ENCODE measurements at regions not wholly inside any gene's neighbourhood (a gene's known extent, or its start where the extent isn't known, plus 50 kb on each side); places are given as distances from the start of the nearest gene placed in this dataset.

DNA sequence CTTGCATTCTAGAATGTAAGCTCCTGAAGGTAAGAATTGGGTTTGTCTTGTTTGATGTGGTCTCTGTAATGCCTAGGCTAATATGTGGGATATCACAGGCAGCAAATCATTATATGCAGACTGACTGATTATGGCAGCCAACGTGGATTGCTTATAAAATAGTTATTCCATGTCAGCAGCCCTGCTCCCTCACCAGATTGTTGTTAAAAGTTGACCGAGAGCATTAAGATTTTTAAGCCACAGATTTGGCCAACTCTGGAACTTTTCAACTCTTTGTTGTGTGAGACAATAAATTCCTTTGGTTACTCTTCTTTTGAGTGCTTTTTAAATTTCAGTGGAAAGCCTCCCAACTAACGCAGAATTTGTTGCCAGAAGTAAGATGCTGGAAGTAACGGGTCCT lies 92.6 kb upstream of the FAM216B start:
- Histone ChIP-seq H3K27me3 (ENCODE audit: control insufficient read depth in 5 of 5, insufficient read depth in 4 of 5, low read length in 5 of 5) (no peaks in the 10 kb centered on the region), H3K36me3 (ENCODE audit: control insufficient read depth in 5 of 5, insufficient read depth in 5 of 5, low read length in 5 of 5) (no peaks in the 10 kb centered on the region), H3K9ac (ENCODE audit: low read length in 5 of 5) (no peak overlapping the region), H3K9me3 (ENCODE audit: control insufficient read depth in 5 of 5, low read length in 5 of 5) (peaks cover 0 to 4% (median 0%) of the 10 kb centered on the region in 5 donors), H3K4me3 (ENCODE audit: low read depth in 1 of 5, low read length in 5 of 5) (no peak overlapping the region), H3K4me1 (ENCODE audit: control insufficient read depth in 5 of 5, insufficient read depth in 5 of 5, low read length in 5 of 5) (no peaks in the 10 kb centered on the region), H3K27ac (ENCODE audit: low read depth, low read length) (no peak overlapping the region)

DNA sequence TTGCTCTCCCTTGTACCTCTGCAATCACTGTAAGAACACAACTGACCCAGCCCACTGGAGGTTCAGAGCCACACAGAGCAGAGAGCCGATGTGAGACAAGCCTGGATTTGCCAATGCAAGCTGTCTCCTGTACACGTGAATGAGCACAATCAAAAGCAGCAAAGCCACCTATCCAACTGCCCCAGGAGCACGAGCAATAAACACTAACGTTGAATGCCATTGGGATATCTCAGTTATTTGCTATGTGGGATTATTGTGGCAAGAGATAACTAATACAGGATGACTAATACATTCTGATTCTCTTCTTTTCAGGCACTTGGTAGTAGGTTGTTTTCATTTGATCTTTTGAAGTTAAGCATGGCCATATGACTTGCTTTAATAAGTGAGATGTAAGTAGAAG lies 85.2 kb upstream of the FAM216B start:
- no peak overlapping the region for H3K27ac ChIP-seq (ENCODE audit: low read depth, low read length)
- H3K4me3 ChIP-seq (ENCODE audit: low read depth in 1 of 5, low read length in 5 of 5) = no peak overlapping the region
- H3K4me1 ChIP-seq (ENCODE audit: control insufficient read depth in 5 of 5, insufficient read depth in 5 of 5, low read length in 5 of 5) = no peaks in the 10 kb centered on the region
- H3K27me3 ChIP-seq (ENCODE audit: control insufficient read depth in 5 of 5, insufficient read depth in 4 of 5, low read length in 5 of 5) = no peaks in the 10 kb centered on the region
- H3K9ac ChIP-seq (ENCODE audit: low read length in 5 of 5) = no peak overlapping the region
- H3K9me3 ChIP-seq (ENCODE audit: control insufficient read depth in 5 of 5, low read length in 5 of 5) = no peaks in the 10 kb centered on the region
- no peaks in the 10 kb centered on the region for H3K36me3 ChIP-seq (ENCODE audit: control insufficient read depth in 5 of 5, insufficient read depth in 5 of 5, low read length in 5 of 5)

DNA sequence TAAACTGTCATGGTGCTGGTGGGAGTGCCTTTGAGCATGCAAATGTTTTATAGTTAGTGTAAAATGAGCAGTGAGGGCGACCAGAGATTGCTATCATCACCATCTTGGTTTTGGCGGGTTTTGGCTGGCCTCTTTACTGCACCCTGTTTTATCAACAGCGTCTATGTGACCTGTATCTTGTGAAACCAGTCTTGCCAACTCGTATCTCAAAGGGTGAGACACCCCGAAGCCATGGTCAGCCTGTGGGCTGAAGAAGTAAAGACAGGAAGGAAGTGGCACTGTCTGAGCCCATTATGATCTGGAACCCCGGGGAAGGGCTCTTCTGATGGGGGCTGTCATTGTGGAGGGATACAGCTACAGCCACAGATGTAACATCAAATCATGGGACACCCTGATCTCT lies 81.5 kb upstream of the FAM216B start:
- H3K4me3 ChIP-seq (ENCODE audit: low read depth in 1 of 5, low read length in 5 of 5) = no peak overlapping the region
- H3K9me3 ChIP-seq (ENCODE audit: control insufficient read depth in 5 of 5, low read length in 5 of 5) = no peaks in the 10 kb centered on the region
- H3K9ac ChIP-seq (ENCODE audit: low read length in 5 of 5) = no peak overlapping the region
- no peaks in the 10 kb centered on the region for H3K27me3 ChIP-seq (ENCODE audit: control insufficient read depth in 5 of 5, insufficient read depth in 4 of 5, low read length in 5 of 5)
- H3K27ac ChIP-seq (ENCODE audit: low read depth, low read length) = no peak overlapping the region
- no peaks in the 10 kb centered on the region for H3K36me3 ChIP-seq (ENCODE audit: control insufficient read depth in 5 of 5, insufficient read depth in 5 of 5, low read length in 5 of 5)
- no peaks in the 10 kb centered on the region for H3K4me1 ChIP-seq (ENCODE audit: control insufficient read depth in 5 of 5, insufficient read depth in 5 of 5, low read length in 5 of 5)

DNA sequence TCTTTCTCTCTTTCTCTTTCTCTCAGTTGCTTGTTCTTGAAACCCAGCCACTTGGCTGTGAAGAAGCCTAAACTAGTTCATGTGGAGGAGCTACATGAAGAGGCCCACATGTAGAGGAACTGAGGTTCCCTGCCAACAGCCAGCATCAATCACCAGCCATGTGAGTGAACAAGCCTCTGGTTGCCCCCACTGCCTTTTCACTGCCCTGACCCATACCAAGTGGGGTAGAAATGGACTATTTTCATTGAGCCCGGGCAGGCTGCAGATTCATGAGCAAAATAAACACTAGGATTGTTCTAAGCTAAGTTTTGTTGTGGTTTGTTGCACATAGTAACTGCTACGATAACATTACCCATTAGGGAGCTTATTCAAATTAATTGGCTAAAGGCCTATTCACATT lies 78.7 kb upstream of the FAM216B start:
- Histone ChIP-seq H3K9me3 (ENCODE audit: control insufficient read depth in 5 of 5, low read length in 5 of 5) (no peaks in the 10 kb centered on the region), H3K36me3 (ENCODE audit: control insufficient read depth in 5 of 5, insufficient read depth in 5 of 5, low read length in 5 of 5) (no peaks in the 10 kb centered on the region), H3K4me3 (ENCODE audit: low read depth in 1 of 5, low read length in 5 of 5) (no peak overlapping the region), H3K9ac (ENCODE audit: low read length in 5 of 5) (peak overlapping the region in 1 of 5 donors; percentile 7), H3K27me3 (ENCODE audit: control insufficient read depth in 5 of 5, insufficient read depth in 4 of 5, low read length in 5 of 5) (no peaks in the 10 kb centered on the region), H3K4me1 (ENCODE audit: control insufficient read depth in 5 of 5, insufficient read depth in 5 of 5, low read length in 5 of 5) (no peaks in the 10 kb centered on the region), H3K27ac (ENCODE audit: low read depth, low read length) (no peak overlapping the region)

DNA sequence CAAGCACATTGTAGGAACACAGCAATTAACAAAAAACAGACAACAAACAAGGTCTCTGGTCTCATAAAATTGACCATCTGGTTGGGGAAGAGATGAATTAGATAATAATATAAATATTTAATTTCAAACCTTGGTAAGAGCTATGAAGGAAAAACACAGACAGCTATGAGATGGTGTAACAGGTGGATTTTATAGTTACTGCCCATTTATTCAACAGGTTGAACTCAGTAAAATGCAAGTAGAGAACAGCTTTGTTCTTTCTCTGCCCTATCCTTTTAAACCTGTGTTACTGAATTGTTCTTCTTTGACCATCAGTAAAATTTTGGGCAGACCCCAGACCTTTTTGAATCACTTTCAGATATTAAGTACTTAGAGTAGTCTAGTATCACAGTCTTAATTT lies 77.6 kb upstream of the FAM216B start:
- Histone ChIP-seq H3K9ac (ENCODE audit: low read length in 5 of 5) (no peak overlapping the region), H3K27ac (ENCODE audit: low read depth, low read length) (no peak overlapping the region), H3K9me3 (ENCODE audit: control insufficient read depth in 5 of 5, low read length in 5 of 5) (no peaks in the 10 kb centered on the region), H3K27me3 (ENCODE audit: control insufficient read depth in 5 of 5, insufficient read depth in 4 of 5, low read length in 5 of 5) (no peaks in the 10 kb centered on the region), H3K4me1 (ENCODE audit: control insufficient read depth in 5 of 5, insufficient read depth in 5 of 5, low read length in 5 of 5) (no peaks in the 10 kb centered on the region), H3K36me3 (ENCODE audit: control insufficient read depth in 5 of 5, insufficient read depth in 5 of 5, low read length in 5 of 5) (no peaks in the 10 kb centered on the region), H3K4me3 (ENCODE audit: low read depth in 1 of 5, low read length in 5 of 5) (no peak overlapping the region)

DNA sequence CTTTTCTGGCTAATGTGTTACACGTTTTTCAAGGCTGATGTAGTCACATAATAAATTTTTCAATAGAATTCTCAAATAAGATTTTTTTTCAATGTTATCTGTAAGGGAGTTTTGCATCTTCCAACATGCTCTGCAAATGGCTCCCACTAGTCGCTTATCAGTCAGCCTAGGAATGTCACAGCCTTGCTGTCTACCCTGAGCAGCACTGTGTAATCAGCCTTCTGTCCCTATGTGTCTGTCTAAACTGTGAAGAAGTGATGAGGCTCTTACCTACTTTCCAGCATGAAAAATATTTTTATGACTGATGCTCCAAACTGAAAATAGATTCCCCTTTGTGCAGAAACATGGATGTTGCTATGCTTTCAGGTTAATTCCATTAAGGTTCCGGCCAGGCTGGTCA lies 75.1 kb upstream of the FAM216B start:
- no peaks in the 10 kb centered on the region for H3K4me1 ChIP-seq (ENCODE audit: control insufficient read depth in 5 of 5, insufficient read depth in 5 of 5, low read length in 5 of 5)
- H3K9ac ChIP-seq (ENCODE audit: low read length in 5 of 5) = no peak overlapping the region
- H3K4me3 ChIP-seq (ENCODE audit: low read depth in 1 of 5, low read length in 5 of 5) = no peak overlapping the region
- H3K36me3 ChIP-seq (ENCODE audit: control insufficient read depth in 5 of 5, insufficient read depth in 5 of 5, low read length in 5 of 5) = no peaks in the 10 kb centered on the region
- H3K9me3 ChIP-seq (ENCODE audit: control insufficient read depth in 5 of 5, low read length in 5 of 5) = no peaks in the 10 kb centered on the region
- H3K27ac ChIP-seq (ENCODE audit: low read depth, low read length) = no peak overlapping the region
- H3K27me3 ChIP-seq (ENCODE audit: control insufficient read depth in 5 of 5, insufficient read depth in 4 of 5, low read length in 5 of 5) = no peaks in the 10 kb centered on the region

DNA sequence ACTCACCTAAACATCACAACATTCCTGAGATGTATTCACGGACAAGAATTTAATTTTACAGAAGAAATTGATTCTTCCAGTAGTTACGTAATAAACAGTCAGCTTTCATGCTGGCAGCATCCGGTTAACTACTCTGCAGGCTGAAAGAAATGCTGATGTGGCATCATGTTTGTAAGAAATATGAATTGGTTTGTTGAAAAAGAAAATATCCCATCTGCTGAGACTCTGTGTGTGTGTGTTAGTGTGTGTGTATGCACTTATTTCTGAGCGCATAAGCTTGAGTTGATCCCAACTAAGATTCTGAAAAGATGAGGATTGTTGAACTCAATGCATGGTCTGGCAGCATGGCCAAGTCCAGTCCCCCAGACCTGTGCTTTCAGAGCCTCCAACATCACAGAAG lies 74.3 kb upstream of the FAM216B start:
- H3K36me3 ChIP-seq (ENCODE audit: control insufficient read depth in 5 of 5, insufficient read depth in 5 of 5, low read length in 5 of 5) = no peaks in the 10 kb centered on the region

DNA sequence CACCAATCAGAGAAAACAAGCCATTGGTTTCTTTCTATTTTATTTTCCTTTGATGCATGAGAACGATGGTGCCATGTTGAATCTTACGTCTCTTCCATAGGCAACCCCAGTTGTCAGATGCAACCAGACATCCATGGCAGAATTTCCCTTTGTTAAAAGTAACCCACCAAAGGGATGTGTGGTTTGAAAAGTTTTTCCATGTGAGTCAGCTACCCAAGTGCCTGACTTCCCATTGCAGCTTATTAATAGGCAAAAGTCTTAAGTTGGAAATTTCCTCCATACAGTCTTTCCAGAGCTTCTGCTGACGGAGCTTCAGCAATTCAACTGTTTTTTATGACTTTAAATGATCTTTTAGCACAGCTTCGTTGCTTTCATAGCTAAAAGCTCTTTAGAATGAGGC lies 73.8 kb upstream of the FAM216B start:
- no peaks in the 10 kb centered on the region for H3K36me3 ChIP-seq (ENCODE audit: control insufficient read depth in 5 of 5, insufficient read depth in 5 of 5, low read length in 5 of 5)
- no peak overlapping the region for H3K4me3 ChIP-seq (ENCODE audit: low read depth in 1 of 5, low read length in 5 of 5)
- H3K9me3 ChIP-seq (ENCODE audit: control insufficient read depth in 5 of 5, low read length in 5 of 5) = no peaks in the 10 kb centered on the region
- no peaks in the 10 kb centered on the region for H3K4me1 ChIP-seq (ENCODE audit: control insufficient read depth in 5 of 5, insufficient read depth in 5 of 5, low read length in 5 of 5)
- no peak overlapping the region for H3K27ac ChIP-seq (ENCODE audit: low read depth, low read length)
- no peaks in the 10 kb centered on the region for H3K27me3 ChIP-seq (ENCODE audit: control insufficient read depth in 5 of 5, insufficient read depth in 4 of 5, low read length in 5 of 5)
- H3K9ac ChIP-seq (ENCODE audit: low read length in 5 of 5) = no peak overlapping the region

More for the DNA sequence above, 74.3 kb upstream of the FAM216B start:
- no peaks in the 10 kb centered on the region for H3K9me3 ChIP-seq (ENCODE audit: control insufficient read depth in 5 of 5, low read length in 5 of 5)
- no peaks in the 10 kb centered on the region for H3K4me1 ChIP-seq (ENCODE audit: control insufficient read depth in 5 of 5, insufficient read depth in 5 of 5, low read length in 5 of 5)
- H3K4me3 ChIP-seq (ENCODE audit: low read depth in 1 of 5, low read length in 5 of 5) = no peak overlapping the region
- H3K9ac ChIP-seq (ENCODE audit: low read length in 5 of 5) = no peak overlapping the region
- no peaks in the 10 kb centered on the region for H3K27me3 ChIP-seq (ENCODE audit: control insufficient read depth in 5 of 5, insufficient read depth in 4 of 5, low read length in 5 of 5)
- no peak overlapping the region for H3K27ac ChIP-seq (ENCODE audit: low read depth, low read length)

DNA sequence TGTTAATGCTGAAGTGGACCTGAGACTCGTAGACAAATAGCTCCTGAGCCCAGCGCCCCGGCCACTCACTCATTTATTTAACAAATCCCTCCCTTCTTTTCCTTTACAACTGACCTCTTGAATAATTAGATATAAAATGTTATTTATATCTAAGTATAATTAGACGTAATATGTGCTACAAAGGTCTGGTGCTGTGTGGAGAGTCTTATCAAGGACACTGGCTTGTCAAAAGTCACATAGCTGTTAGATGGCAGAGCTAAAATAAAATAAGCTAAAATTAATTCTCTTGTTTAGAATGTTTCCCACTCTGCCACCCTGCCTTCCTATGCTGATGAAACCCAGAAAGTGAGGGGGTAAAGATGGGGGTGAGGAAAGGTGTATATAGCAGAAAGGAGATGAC lies 73.0 kb upstream of the FAM216B start:
- Histone ChIP-seq H3K27ac (ENCODE audit: low read depth, low read length) (no peak overlapping the region), H3K4me3 (ENCODE audit: low read depth in 1 of 5, low read length in 5 of 5) (no peak overlapping the region), H3K9ac (ENCODE audit: low read length in 5 of 5) (no peak overlapping the region), H3K27me3 (ENCODE audit: control insufficient read depth in 5 of 5, insufficient read depth in 4 of 5, low read length in 5 of 5) (no peaks in the 10 kb centered on the region), H3K9me3 (ENCODE audit: control insufficient read depth in 5 of 5, low read length in 5 of 5) (no peaks in the 10 kb centered on the region), H3K36me3 (ENCODE audit: control insufficient read depth in 5 of 5, insufficient read depth in 5 of 5, low read length in 5 of 5) (no peaks in the 10 kb centered on the region), H3K4me1 (ENCODE audit: control insufficient read depth in 5 of 5, insufficient read depth in 5 of 5, low read length in 5 of 5) (no peaks in the 10 kb centered on the region)

DNA sequence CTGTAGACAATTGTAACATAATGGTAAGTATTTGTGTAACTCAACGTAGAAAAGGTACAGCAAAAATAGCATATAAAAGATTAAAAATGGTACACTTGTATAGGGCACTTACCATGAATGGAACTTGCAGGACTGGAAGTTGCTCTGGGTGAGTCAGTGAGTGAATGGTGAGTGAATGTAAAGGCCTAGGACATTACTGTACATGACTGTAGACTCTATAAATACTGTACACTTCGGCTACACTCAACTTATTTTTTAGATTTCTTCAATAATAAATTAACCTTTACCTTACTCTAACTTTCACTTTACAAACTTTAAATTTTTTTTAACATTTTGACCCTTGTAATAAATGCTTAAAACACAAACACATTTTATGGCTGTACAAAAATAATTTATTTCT lies 72.1 kb upstream of the FAM216B start:
- H3K4me1 ChIP-seq (ENCODE audit: control insufficient read depth in 5 of 5, insufficient read depth in 5 of 5, low read length in 5 of 5) = no peaks in the 10 kb centered on the region
- no peak overlapping the region for H3K9ac ChIP-seq (ENCODE audit: low read length in 5 of 5)
- no peak overlapping the region for H3K27ac ChIP-seq (ENCODE audit: low read depth, low read length)
- H3K9me3 ChIP-seq (ENCODE audit: control insufficient read depth in 5 of 5, low read length in 5 of 5) = no peaks in the 10 kb centered on the region
- H3K4me3 ChIP-seq (ENCODE audit: low read depth in 1 of 5, low read length in 5 of 5) = no peak overlapping the region
- H3K27me3 ChIP-seq (ENCODE audit: control insufficient read depth in 5 of 5, insufficient read depth in 4 of 5, low read length in 5 of 5) = no peaks in the 10 kb centered on the region
- H3K36me3 ChIP-seq (ENCODE audit: control insufficient read depth in 5 of 5, insufficient read depth in 5 of 5, low read length in 5 of 5) = no peaks in the 10 kb centered on the region

DNA sequence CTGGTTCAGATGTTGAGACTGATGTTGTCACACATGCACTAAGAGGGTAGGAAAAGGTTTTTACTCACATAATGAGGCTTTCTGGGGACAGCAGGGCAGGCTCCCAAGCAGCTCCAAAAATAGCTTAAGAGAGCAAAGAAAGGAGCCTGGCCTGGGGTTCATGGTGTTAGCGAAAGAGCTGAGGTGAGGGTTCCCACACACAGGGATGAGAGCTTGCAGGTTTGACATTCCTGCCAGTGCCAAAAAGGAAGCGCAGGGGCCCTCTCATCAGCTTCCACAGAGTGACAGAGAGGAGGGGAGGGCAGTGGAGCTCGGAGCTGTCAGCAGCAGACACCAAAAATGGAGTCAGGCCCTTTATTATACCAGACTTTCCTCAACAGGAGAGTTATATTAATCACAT lies 65.5 kb upstream of the FAM216B start:
- H3K27ac ChIP-seq (ENCODE audit: low read depth, low read length) = no peak overlapping the region
- H3K9me3 ChIP-seq (ENCODE audit: control insufficient read depth in 5 of 5, low read length in 5 of 5) = no peaks in the 10 kb centered on the region
- peaks cover 0 to 4% (median 0%) of the 10 kb centered on the region in 5 donors for H3K4me1 ChIP-seq (ENCODE audit: control insufficient read depth in 5 of 5, insufficient read depth in 5 of 5, low read length in 5 of 5)
- H3K4me3 ChIP-seq (ENCODE audit: low read depth in 1 of 5, low read length in 5 of 5) = no peak overlapping the region
- no peak overlapping the region for H3K9ac ChIP-seq (ENCODE audit: low read length in 5 of 5)
- no peaks in the 10 kb centered on the region for H3K27me3 ChIP-seq (ENCODE audit: control insufficient read depth in 5 of 5, insufficient read depth in 4 of 5, low read length in 5 of 5)
- no peaks in the 10 kb centered on the region for H3K36me3 ChIP-seq (ENCODE audit: control insufficient read depth in 5 of 5, insufficient read depth in 5 of 5, low read length in 5 of 5)
